IMR-90 (cell line): ENCODE measurements at regions not wholly inside any gene's neighbourhood (a gene's known extent, or its start where the extent isn't known, plus 50 kb on each side); places are given as distances from the start of the nearest gene placed in this dataset.

Source experiments
- ATAC-seq: fragments of 200-7000 bp; cut with Tn5 transposase; 2 replicates; pipeline ENCODE4 v1.9.1; 2020; ENCODE audit warnings: low read depth, mild to moderate bottlenecking, moderate library complexity
- BruUV-seq: library from RNA; stranded (reverse); fragments of 400-500 nt; replicated peaks from 2 replicates; lab custom pipeline; 2021; lab: Mats Ljungman, UMichigan
- CTCF ChIA-PET: fragments of 300-600 bp; formaldehyde crosslinking; extraction: SDS; loops from one replicate; lab custom pipeline; 2021; ENCODE audit warnings: antibody characterized with exemption; lab: Yijun Ruan, JAX
- POLR2A ChIA-PET: fragments of 300-600 bp; sonication (Branson Sonifier 250); formaldehyde crosslinking; loops from one replicate; lab custom pipeline; 2022; ENCODE audit warnings: antibody characterized with exemption; ENCODE audit not compliant: unreplicated experiment; lab: Charles Lee
- DNase-seq: peaks from one replicate; pipeline ENCODE4 v3.0.0; 2013
- H2AFZ ChIP-seq: replicated peaks from 2 replicates; pipeline ENCODE3; 2013; ENCODE audit warnings: low read length, mild to moderate bottlenecking; ENCODE audit not compliant: poor library complexity
- H2AK5ac ChIP-seq: 2 replicates; pipeline ENCODE4 v1.6.1; 2013; ENCODE audit warnings: low read depth, low read length, inconsistent platforms
- H2AK9ac ChIP-seq: replicated peaks from 2 replicates; pipeline ENCODE3; 2013; ENCODE audit warnings: mild to moderate bottlenecking, low read depth, low read length, moderate library complexity; ENCODE audit not compliant: poor library complexity
- H2BK120ac ChIP-seq: 2 replicates; pipeline ENCODE4 v1.6.1; 2013; ENCODE audit warnings: low read depth, low read length, inconsistent platforms
- H2BK15ac ChIP-seq: 3 replicates; pipeline ENCODE4 v1.6.1; 2013; ENCODE audit warnings: low read depth, low read length, inconsistent platforms
- H2BK20ac ChIP-seq: 2 replicates; pipeline ENCODE4 v1.6.1; 2013; ENCODE audit warnings: low read depth, mild to moderate bottlenecking, inconsistent platforms, low read length, moderate library complexity
- H2BK5ac ChIP-seq: 2 replicates; pipeline ENCODE4 v1.6.1; 2013; ENCODE audit warnings: mild to moderate bottlenecking, low read depth, low read length, inconsistent platforms; ENCODE audit not compliant: poor library complexity, severe bottlenecking
- H3K14ac ChIP-seq: replicated peaks from 2 replicates; pipeline ENCODE4 v1.6.1; 2013; ENCODE audit warnings: low read depth, low read length, inconsistent platforms
- H3K18ac ChIP-seq: 2 replicates; pipeline ENCODE4 v1.6.1; 2013; ENCODE audit warnings: low read depth, low read length, control low read depth
- H3K23ac ChIP-seq: 2 replicates; pipeline ENCODE4 v1.6.1; 2013; ENCODE audit warnings: low read depth, low read length, inconsistent platforms
- H3K27ac ChIP-seq: 2 replicates; pipeline ENCODE4 v1.5.1; 2013; ENCODE audit warnings: mild to moderate bottlenecking, control low read depth, low read length; ENCODE audit not compliant: insufficient read depth
- H3K27me3 ChIP-seq: 2 replicates; pipeline ENCODE4 v1.6.1; 2013; ENCODE audit warnings: low read length; ENCODE audit not compliant: control insufficient read depth, insufficient read depth
- H3K36me3 ChIP-seq: 2 replicates; pipeline ENCODE4 v1.6.1; 2013; ENCODE audit warnings: low read length, mixed read lengths; ENCODE audit not compliant: control insufficient read depth, insufficient read depth
- H3K4ac ChIP-seq: 2 replicates; pipeline ENCODE4 v1.6.1; 2013; ENCODE audit warnings: low read depth, low read length, inconsistent platforms
- H3K4me1 ChIP-seq: 2 replicates; pipeline ENCODE4 v1.6.1; 2013; ENCODE audit warnings: low read length, mixed read lengths; ENCODE audit not compliant: control insufficient read depth, insufficient read depth
- H3K4me2 ChIP-seq: 2 replicates; pipeline ENCODE4 v1.6.1; 2013; ENCODE audit warnings: low read depth, mild to moderate bottlenecking, control low read depth, low read length, moderate library complexity
- H3K4me3 ChIP-seq: 2 replicates; pipeline ENCODE4 v1.5.1; 2013; ENCODE audit warnings: low read depth, mild to moderate bottlenecking, control low read depth, low read length, moderate library complexity; ENCODE audit not compliant: insufficient read depth
- H3K56ac ChIP-seq: 2 replicates; pipeline ENCODE4 v1.6.1; 2013; ENCODE audit warnings: low read length, inconsistent platforms; ENCODE audit not compliant: insufficient read depth; ENCODE audit errors: extremely low read depth
- H3K79me1 ChIP-seq, 2 experiments: 2 replicates each; pipeline ENCODE4 v1.6.1; 2013; ENCODE audit warnings: low read length in 2 of 2, inconsistent platforms in 1 of 2, low read depth in 1 of 2
- H3K9ac ChIP-seq: 2 replicates; pipeline ENCODE4 v1.6.1; 2013; ENCODE audit warnings: low read depth, low read length, control low read depth
- H3K9me1 ChIP-seq: 2 replicates; pipeline ENCODE4 v1.6.1; 2013; ENCODE audit warnings: low read length, inconsistent platforms; ENCODE audit not compliant: insufficient read depth
- H3K9me3 ChIP-seq: 2 replicates; pipeline ENCODE4 v1.6.1; 2013; ENCODE audit warnings: low read length; ENCODE audit not compliant: control insufficient read depth, insufficient read depth
- H4K20me1 ChIP-seq: 2 replicates; pipeline ENCODE4 v1.6.1; 2013; ENCODE audit warnings: low read length, inconsistent platforms; ENCODE audit not compliant: insufficient read depth
- H4K5ac ChIP-seq: 2 replicates; pipeline ENCODE4 v1.6.1; 2013; ENCODE audit warnings: mild to moderate bottlenecking, low read depth, low read length, control low read depth
- H4K8ac ChIP-seq, 2 experiments: 2 replicates each; pipeline ENCODE4 v1.6.1; 2013; ENCODE audit warnings: low read depth in 2 of 2, low read length in 2 of 2, control low read depth in 1 of 2, inconsistent platforms in 1 of 2
- H4K91ac ChIP-seq: 2 replicates; pipeline ENCODE4 v1.6.1; 2013; ENCODE audit warnings: low read depth, low read length, inconsistent platforms; ENCODE audit not compliant: insufficient read depth
- CHD1 ChIP-seq: IDR thresholded peaks from 2 replicates; pipeline ENCODE4 v1.6.1; 2012; ENCODE audit warnings: low read depth, low read length, improper control_type of control experiment
- MAZ ChIP-seq: IDR thresholded peaks from 2 replicates; pipeline ENCODE4 v1.6.1; 2012; ENCODE audit warnings: low read depth, mild to moderate bottlenecking, low read length, improper control_type of control experiment, moderate library complexity, borderline replicate concordance
- NFE2L2 ChIP-seq: fragments of 150-350 bp; IDR thresholded peaks from 2 replicates; pipeline ENCODE4 v1.6.1; 2016; ENCODE audit warnings: low read depth, mild to moderate bottlenecking, low read length
- RCOR1 ChIP-seq: IDR thresholded peaks from 2 replicates; pipeline ENCODE4 v1.6.1; 2012; ENCODE audit warnings: mild to moderate bottlenecking, low read length, improper control_type of control experiment; ENCODE audit not compliant: insufficient replicate concordance
- dilution Hi-C: fragments of 300-500 bp; cut with HindIII; formaldehyde crosslinking; loops from one replicate; pipeline ENCODE4 v1.14.3; 2018; ENCODE audit warnings: low sequenced_read_pairs; ENCODE audit not compliant: unreplicated experiment
- in situ Hi-C: fragments of 300-500 bp; cut with MboI; formaldehyde crosslinking; loops from 3 replicates; pipeline ENCODE4 v1.14.3; 2019; ENCODE audit warnings: low sequenced_read_pairs, inconsistent platforms, mixed read lengths
- intact Hi-C: fragments of 100-400 bp; cut with micrococcal nuclease; formaldehyde crosslinking; loops from 2 replicates; pipeline ENCODE4 v1.10.0; 2022

- Histone ChIP-seq H3K9ac (no peak overlapping the region), H3K56ac (no peak overlapping the region), H2AK9ac (no peak overlapping the region), H2BK15ac (no peak overlapping the region), H2AK5ac (no peak overlapping the region), H3K23ac (no peak overlapping the region), H3K4ac (no peak overlapping the region), H2AFZ (no peak overlapping the region), H4K20me1 (no peaks in the 10 kb centered on the region), H3K4me3 (no peak overlapping the region), H3K36me3 (no peaks in the 10 kb centered on the region; the same call in 1 of the 2 replicates), H3K27me3 (no peaks in the 10 kb centered on the region), H3K14ac (no peak overlapping the region), H4K8ac (no peak overlapping the region), H2BK5ac (no peak overlapping the region), H2BK20ac (no peak overlapping the region), H3K9me3 (no peaks in the 10 kb centered on the region), H3K27ac (no peak overlapping the region), H3K4me2 (no peak overlapping the region), H4K5ac (no peak overlapping the region), H3K4me1 (peaks cover 6% of the 10 kb centered on the region), H3K18ac (no peak overlapping the region), H4K91ac (no peak overlapping the region), H2BK120ac (no peak overlapping the region), H3K79me1 (no peaks in the 10 kb centered on the region), H3K9me1 (peaks cover 4% of the 10 kb centered on the region)
- POLR2A ChIA-PET: no interaction called here
- dilution Hi-C loops (no loop called here), in situ Hi-C loops (no loop called here), intact Hi-C loops (no loop called here)
- no peak for DNase-seq
- no peak for ATAC-seq
- no TSS peak for BruUV-seq
- CTCF ChIA-PET: no interaction called here
- TF ChIP-seq RCOR1 (no peak), MAZ (no peak), NFE2L2 (no peak), CHD1 (no peak)
Measured at GRCh38 chr18:29169599-29169998, 992.7 kb upstream of the CDH2 start.
